Astrocyte of the spinal cord (primary cell): ENCODE measurements at regions not wholly inside any gene's neighbourhood (a gene's known extent, or its start where the extent isn't known, plus 50 kb on each side); places are given as distances from the start of the nearest gene placed in this dataset.

Experiments
- DNase-seq: peaks from one replicate; pipeline ENCODE4 v3.0.0; 2011; ENCODE audit warnings: low read depth, low spot score
- H3K4me3 ChIP-seq: 2 replicates; pipeline ENCODE4 v1.5.1; 2011; ENCODE audit warnings: low read depth, mild to moderate bottlenecking, low read length, moderate library complexity
- in situ Hi-C: cut with HindIII; loops from 2 replicates; pipeline ENCODE4 v1.10.0; 2017; ENCODE audit warnings: low sequenced_read_pairs
- TF ChIP-seq, protein P1 (sequence below): IDR thresholded peaks from 2 replicates; pipeline ENCODE4 v1.5.1; 2012; ENCODE audit warnings: low read depth, mild to moderate bottlenecking, low read length, inconsistent platforms

DNA sequence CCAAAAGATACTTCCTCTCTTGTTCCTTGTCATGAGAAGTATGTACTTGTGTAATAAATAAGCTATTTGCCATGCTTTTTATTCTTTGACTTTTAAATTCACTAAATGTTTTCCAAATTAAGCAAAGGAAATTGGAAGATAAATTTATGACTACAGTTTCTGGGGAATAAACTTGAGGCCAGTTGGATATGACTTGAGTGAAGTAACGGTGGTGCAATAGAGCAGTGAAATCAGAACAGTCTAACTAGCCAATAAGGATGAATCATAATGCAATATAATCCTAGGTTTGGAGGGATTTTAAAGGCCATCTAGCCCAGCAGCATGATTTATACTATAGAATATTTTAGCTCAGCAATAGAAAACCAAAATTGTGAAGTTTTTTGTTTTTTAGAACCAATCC is 183.8 kb upstream of the TCF21 start:
- DNase-seq: peak; percentile 75
- in situ Hi-C loops: no loop called here
- TF ChIP-seq, protein P1, sequence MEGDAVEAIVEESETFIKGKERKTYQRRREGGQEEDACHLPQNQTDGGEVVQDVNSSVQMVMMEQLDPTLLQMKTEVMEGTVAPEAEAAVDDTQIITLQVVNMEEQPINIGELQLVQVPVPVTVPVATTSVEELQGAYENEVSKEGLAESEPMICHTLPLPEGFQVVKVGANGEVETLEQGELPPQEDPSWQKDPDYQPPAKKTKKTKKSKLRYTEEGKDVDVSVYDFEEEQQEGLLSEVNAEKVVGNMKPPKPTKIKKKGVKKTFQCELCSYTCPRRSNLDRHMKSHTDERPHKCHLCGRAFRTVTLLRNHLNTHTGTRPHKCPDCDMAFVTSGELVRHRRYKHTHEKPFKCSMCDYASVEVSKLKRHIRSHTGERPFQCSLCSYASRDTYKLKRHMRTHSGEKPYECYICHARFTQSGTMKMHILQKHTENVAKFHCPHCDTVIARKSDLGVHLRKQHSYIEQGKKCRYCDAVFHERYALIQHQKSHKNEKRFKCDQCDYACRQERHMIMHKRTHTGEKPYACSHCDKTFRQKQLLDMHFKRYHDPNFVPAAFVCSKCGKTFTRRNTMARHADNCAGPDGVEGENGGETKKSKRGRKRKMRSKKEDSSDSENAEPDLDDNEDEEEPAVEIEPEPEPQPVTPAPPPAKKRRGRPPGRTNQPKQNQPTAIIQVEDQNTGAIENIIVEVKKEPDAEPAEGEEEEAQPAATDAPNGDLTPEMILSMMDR: no peak

DNA sequence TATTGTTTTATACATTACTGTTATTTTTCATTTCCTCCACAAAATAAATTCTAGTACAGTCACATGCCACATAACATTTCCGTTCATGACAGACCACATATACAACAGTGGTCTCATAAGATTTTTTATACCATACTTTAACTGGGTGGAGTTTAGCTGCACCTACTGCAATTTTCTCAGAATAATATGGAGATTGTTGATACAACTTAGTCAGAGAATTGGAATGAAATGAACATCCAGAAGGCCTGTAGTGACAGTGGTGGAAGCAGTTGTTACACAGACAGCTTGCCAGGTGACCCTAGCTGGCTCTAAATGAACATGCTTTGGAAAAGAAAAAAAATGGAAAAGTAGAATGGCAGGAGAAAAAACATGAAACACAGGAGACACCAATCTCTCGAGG is 183.2 kb upstream of the TCF21 start:
- no peak overlapping the region for H3K4me3 ChIP-seq
- TF ChIP-seq, protein P1: no peak
- in situ Hi-C loops: no loop called here
- DNase-seq: peak; percentile 85

More for the DNA sequence above, 183.8 kb upstream of the TCF21 start:
- H3K4me3 ChIP-seq: no peak overlapping the region

DNA sequence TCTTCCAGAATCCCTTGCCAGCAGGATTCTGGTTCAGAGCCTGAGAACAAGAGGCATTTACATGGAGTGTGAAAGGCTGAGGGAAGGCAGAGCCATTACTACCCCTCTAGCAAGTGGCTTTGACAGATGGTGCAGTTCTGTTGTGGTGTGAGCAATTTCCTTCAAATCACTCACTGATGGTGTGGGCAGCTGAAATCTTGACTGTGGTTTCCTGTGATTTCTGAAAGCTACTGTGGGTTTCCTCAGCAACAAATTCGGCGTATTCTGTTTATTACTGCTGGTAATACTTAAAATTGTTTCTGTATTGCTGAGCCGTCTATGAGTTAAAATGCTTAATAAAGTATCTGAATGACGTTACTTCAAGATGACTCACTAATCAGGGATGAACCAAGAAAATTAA is 181.5 kb upstream of the TCF21 start:
- in situ Hi-C loops: no loop called here
- H3K4me3 ChIP-seq: no peak overlapping the region
- TF ChIP-seq, protein P1: no peak
- DNase-seq: peak; percentile 95

DNA sequence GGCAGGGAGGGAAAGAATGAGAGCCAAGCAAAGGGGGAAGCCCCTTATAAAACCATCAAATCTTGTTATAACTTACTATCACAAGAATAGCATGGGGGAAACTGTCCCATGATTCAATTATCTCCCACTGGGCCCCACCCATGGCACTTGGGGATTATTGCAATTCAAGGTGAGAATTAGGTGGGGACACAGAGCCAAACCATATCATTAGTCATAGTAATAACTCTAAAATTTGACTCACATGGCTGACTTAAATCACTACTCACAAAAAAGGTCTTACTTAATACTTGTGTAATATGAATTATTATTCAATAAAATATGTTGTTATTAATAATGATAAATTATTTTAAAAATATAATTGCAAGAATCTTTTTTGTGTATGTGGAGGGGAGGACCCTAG is 178.1 kb upstream of the TCF21 start:
- no peak overlapping the region for H3K4me3 ChIP-seq
- DNase-seq: no peak
- TF ChIP-seq, protein P1: no peak
- in situ Hi-C loops: no loop called here

DNA sequence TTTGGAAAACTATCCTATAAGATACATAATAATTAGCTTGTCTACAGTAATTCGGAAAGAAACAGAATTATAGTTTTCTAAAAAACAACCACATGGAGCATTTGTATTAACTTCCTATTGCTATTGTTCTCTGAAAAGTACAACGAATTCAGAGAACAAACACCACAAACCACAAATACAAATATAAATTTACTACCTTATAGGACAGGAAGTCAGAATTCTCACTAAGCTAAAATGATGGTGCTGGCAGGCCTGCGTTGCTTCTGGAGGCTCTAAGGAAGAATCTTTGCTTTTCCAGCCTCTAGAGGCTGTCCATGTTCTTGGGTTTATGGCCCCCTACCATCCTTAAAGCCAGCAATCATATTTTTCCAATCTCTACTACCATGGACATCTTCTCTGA is 173.6 kb upstream of the TCF21 start:
- in situ Hi-C loops: no loop called here
- DNase-seq: no peak
- no peak overlapping the region for H3K4me3 ChIP-seq
- TF ChIP-seq, protein P1: no peak

DNA sequence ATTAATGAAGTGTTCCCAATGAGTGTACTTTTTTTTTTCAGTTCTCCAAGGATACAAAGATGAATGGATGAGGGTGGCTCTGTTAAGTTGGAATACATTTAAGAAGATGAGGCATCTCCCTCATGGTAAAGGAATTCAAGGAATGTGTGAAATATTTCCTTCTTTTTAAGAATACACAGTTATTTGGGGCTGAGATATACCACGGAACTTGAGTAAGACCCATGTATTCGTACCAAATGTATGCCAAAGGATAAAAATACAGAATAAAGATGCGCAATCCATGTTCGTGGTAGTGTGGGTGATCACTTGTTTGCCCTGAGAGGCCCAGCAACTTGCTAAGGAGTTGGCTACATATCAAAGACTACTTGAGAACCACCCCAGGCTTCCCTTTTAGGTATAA is 164.2 kb upstream of the TCF21 start:
- no peak overlapping the region for H3K4me3 ChIP-seq
- TF ChIP-seq, protein P1: no peak
- peak; percentile 55 for DNase-seq
- in situ Hi-C loops: no loop called here

DNA sequence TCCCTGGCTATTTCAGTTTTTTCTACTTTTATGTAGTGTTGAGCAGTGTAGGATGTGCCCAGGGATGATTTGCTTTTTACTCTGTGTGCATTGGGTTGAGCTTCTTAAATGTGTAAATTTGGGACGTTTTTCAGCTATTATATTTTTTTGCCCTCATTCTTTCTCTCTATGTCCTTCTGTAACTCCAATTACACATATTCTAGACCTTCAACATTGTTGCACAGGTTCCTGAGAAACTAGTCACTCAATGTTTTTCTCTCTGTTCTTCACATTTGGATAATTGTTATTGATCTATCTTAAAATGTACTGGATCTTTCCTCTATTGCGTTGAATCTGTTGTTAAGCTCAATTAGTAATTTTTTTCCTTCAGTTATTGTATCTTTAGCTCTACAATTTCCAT is 162.7 kb upstream of the TCF21 start:
- TF ChIP-seq, protein P1: no peak
- in situ Hi-C loops: no loop called here
- H3K4me3 ChIP-seq: no peak overlapping the region
- DNase-seq: no peak
